Mammary epithelial cell (primary cell): ENCODE measurements at regions not wholly inside any gene's neighbourhood (a gene's known extent, or its start where the extent isn't known, plus 50 kb on each side); places are given as distances from the start of the nearest gene placed in this dataset.

Experiments
- EZH2 ChIP-seq: IDR thresholded peaks from 2 replicates; pipeline ENCODE4 v1.6.1; 2012; ENCODE audit warnings: low read length, inconsistent platforms, borderline replicate concordance
- TF ChIP-seq, protein P1 (sequence below), 2 donors: IDR thresholded peaks in 1 of 2; conservative IDR thresholded peaks in 1 of 2; 2 replicates each; pipeline ENCODE4 v1.5.1; 2011 to 2012; ENCODE audit warnings: inconsistent platforms in 2 of 2, low read length in 2 of 2, mild to moderate bottlenecking in 2 of 2, control low read depth in 1 of 2, low read depth in 1 of 2; ENCODE audit not compliant: insufficient read depth in 1 of 2; ENCODE audit errors: extremely low read depth in 1 of 2

DNA sequence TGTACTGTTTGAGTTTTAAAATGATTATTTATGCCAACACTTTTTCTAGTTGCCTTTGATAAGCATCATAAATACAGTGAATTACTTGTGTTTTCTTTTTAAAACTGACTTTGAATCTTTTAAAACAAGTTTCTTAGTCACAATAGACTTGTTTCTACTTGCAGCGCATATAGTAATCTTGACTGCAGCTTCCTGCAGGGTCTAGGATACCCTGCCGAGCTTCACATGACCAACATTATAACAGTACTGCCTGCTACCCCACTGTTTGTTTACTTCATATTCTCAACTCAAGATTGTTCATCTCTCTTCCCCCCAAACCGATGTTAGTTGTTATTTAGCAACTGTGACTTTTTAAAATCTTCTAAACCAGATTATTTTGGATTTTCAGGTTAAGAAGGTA lies 751.3 kb upstream of the NEGR1 start:
- TF ChIP-seq, protein P1, sequence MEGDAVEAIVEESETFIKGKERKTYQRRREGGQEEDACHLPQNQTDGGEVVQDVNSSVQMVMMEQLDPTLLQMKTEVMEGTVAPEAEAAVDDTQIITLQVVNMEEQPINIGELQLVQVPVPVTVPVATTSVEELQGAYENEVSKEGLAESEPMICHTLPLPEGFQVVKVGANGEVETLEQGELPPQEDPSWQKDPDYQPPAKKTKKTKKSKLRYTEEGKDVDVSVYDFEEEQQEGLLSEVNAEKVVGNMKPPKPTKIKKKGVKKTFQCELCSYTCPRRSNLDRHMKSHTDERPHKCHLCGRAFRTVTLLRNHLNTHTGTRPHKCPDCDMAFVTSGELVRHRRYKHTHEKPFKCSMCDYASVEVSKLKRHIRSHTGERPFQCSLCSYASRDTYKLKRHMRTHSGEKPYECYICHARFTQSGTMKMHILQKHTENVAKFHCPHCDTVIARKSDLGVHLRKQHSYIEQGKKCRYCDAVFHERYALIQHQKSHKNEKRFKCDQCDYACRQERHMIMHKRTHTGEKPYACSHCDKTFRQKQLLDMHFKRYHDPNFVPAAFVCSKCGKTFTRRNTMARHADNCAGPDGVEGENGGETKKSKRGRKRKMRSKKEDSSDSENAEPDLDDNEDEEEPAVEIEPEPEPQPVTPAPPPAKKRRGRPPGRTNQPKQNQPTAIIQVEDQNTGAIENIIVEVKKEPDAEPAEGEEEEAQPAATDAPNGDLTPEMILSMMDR (conservative IDR thresholded peaks at IDR 0.05 in 1 of 2, IDR thresholded peaks at IDR 0.05 in 1 of 2; ENCODE audit: extremely low read depth in 1 of 2, insufficient read depth in 1 of 2, low read depth in 1 of 2, low read length in 2 of 2) = no peak
- no peak for TF ChIP-seq EZH2
